Ishikawa (cell line): ENCODE measurements at regions not wholly inside any gene's neighbourhood (a gene's known extent, or its start where the extent isn't known, plus 50 kb on each side); places are given as distances from the start of the nearest gene placed in this dataset.

ENCODE experiments used
- CEBPB ChIP-seq: IDR thresholded peaks from 2 replicates; pipeline ENCODE4 v1.6.1; 2012
- CREB1 ChIP-seq: IDR thresholded peaks from 2 replicates; pipeline ENCODE4 v1.6.1; 2012; ENCODE audit warnings: low read depth
- EGR1 ChIP-seq: IDR thresholded peaks from 2 replicates; pipeline ENCODE4 v1.6.1; 2012
- EP300 ChIP-seq: IDR thresholded peaks from 2 replicates; pipeline ENCODE4 v1.6.1; 2012; ENCODE audit warnings: borderline replicate concordance
- FOXM1 ChIP-seq: IDR thresholded peaks from 2 replicates; pipeline ENCODE4 v1.6.1; 2012; ENCODE audit warnings: low read depth, borderline replicate concordance
- MAX ChIP-seq: IDR thresholded peaks from 2 replicates; pipeline ENCODE4 v1.6.1; 2012
- NFIC ChIP-seq: IDR thresholded peaks from 2 replicates; pipeline ENCODE4 v1.6.1; 2012
- RAD21 ChIP-seq: IDR thresholded peaks from 2 replicates; pipeline ENCODE4 v1.6.1; 2012; ENCODE audit warnings: low read depth
- REST ChIP-seq: IDR thresholded peaks from 2 replicates; pipeline ENCODE4 v1.6.1; 2012; ENCODE audit warnings: low read depth, mild to moderate bottlenecking
- TAF1 ChIP-seq: IDR thresholded peaks from 2 replicates; pipeline ENCODE4 v1.6.1; 2012; ENCODE audit warnings: low read depth, mild to moderate bottlenecking
- TCF12 ChIP-seq: IDR thresholded peaks from 2 replicates; pipeline ENCODE4 v1.6.1; 2012; ENCODE audit warnings: low read depth
- TEAD4 ChIP-seq: IDR thresholded peaks from 2 replicates; pipeline ENCODE4 v1.6.1; 2012
- USF1 ChIP-seq: IDR thresholded peaks from 2 replicates; pipeline ENCODE4 v1.6.1; 2012
- YY1 ChIP-seq: IDR thresholded peaks from 2 replicates; pipeline ENCODE4 v1.6.1; 2012; ENCODE audit warnings: low read depth
- ZBTB7A ChIP-seq: IDR thresholded peaks from 2 replicates; pipeline ENCODE4 v1.6.1; 2012; ENCODE audit warnings: low read depth

GRCh38 chr18:73040247-73040646 is 172.5 kb upstream of the NETO1 start:
- TF ChIP-seq MAX = no peak
- TF ChIP-seq CREB1 = no peak
- TF ChIP-seq REST = no peak
- no peak for TF ChIP-seq EGR1
- no peak for TF ChIP-seq FOXM1
- TF ChIP-seq RAD21 = no peak
- TF ChIP-seq CEBPB = no peak
- TF ChIP-seq TEAD4 = no peak
- no peak for TF ChIP-seq ZBTB7A
- no peak for TF ChIP-seq NFIC
- TF ChIP-seq TAF1 = no peak
- no peak for TF ChIP-seq USF1
- no peak for TF ChIP-seq EP300
- TF ChIP-seq TCF12 = no peak
- TF ChIP-seq YY1 = no peak

- TF ChIP-seq REST (no peak), CREB1 (no peak), TAF1 (no peak), FOXM1 (no peak), TCF12 (no peak), EP300 (no peak), EGR1 (no peak), ZBTB7A (no peak)
Measured at GRCh38 chr18:73038336-73038735, 170.5 kb upstream of the NETO1 start.

- TF ChIP-seq CEBPB (no peak), TAF1 (no peak), CREB1 (no peak)
Measured at GRCh38 chr18:73023975-73024374, 156.2 kb upstream of the NETO1 start.

- no peak for TF ChIP-seq TCF12
- no peak for TF ChIP-seq TEAD4
- no peak for TF ChIP-seq FOXM1
- TF ChIP-seq NFIC = no peak
- TF ChIP-seq RAD21 = no peak
- TF ChIP-seq MAX = no peak
- TF ChIP-seq USF1 = no peak
- no peak for TF ChIP-seq YY1
- TF ChIP-seq REST = no peak
- TF ChIP-seq CEBPB = no peak
- no peak for TF ChIP-seq ZBTB7A
- TF ChIP-seq CREB1 = no peak
- no peak for TF ChIP-seq TAF1
- TF ChIP-seq EGR1 = no peak
- TF ChIP-seq EP300 = no peak
Measured at GRCh38 chr18:73009691-73010090, 141.9 kb upstream of the NETO1 start.

GRCh38 chr18:73007915-73008308 is 140.1 kb upstream of the NETO1 start:
- TF ChIP-seq TAF1 (no peak), TCF12 (no peak), EP300 (no peak), FOXM1 (no peak), NFIC (no peak), REST (no peak), CEBPB (no peak), EGR1 (no peak), USF1 (no peak), YY1 (no peak), ZBTB7A (no peak), CREB1 (no peak), MAX (no peak), RAD21 (no peak), TEAD4 (no peak)
